Neural cell (in vitro differentiated cells): ENCODE measurements at regions not wholly inside any gene's neighbourhood (a gene's known extent, or its start where the extent isn't known, plus 50 kb on each side); places are given as distances from the start of the nearest gene placed in this dataset.

Experiments used
- EZH2 ChIP-seq: fragments of 200-600, 300-800 bp; shearing (Covaris generic), sonication (generic); IDR thresholded peaks from 2 replicates; pipeline ENCODE4 v1.6.1; 2014; ENCODE audit warnings: antibody characterized with exemption, low read length, borderline replicate concordance, mild to moderate bottlenecking; ENCODE audit not compliant: insufficient read depth, poor library complexity, severe bottlenecking
- POLR2AphosphoS5 ChIP-seq: IDR thresholded peaks from 2 replicates; pipeline ENCODE4 v1.6.1; 2012
- TF ChIP-seq, protein P1 (sequence below): fragments of 450-650 bp; IDR thresholded peaks from 2 replicates; pipeline ENCODE4 v1.5.1; 2014; ENCODE audit warnings: antibody characterized with exemption, mild to moderate bottlenecking, moderate library complexity; ENCODE audit not compliant: poor library complexity, severe bottlenecking
- TF ChIP-seq, protein P2 (sequence below): IDR thresholded peaks from 2 replicates; pipeline ENCODE4 v1.6.1; 2012; ENCODE audit warnings: borderline replicate concordance

DNA sequence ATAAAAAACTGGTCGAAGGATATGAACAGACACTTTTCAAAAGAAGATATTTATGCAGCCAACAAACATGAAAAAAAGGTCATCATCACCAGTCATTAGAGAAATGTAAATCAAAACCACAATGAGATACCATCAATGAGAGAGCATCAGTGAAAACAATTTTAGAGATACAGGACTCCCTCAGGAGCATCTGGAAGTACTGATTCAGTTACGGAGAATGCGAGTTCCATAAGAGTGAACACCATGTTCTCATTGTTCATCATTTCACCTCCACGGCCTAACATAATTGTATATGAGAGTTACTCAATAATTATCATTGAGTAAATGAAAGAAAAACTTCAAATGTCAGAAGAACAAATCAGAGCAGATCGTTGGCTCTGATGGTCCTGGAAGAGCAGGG is 140.9 kb upstream of the TANK start:
- TF ChIP-seq, protein P1, sequence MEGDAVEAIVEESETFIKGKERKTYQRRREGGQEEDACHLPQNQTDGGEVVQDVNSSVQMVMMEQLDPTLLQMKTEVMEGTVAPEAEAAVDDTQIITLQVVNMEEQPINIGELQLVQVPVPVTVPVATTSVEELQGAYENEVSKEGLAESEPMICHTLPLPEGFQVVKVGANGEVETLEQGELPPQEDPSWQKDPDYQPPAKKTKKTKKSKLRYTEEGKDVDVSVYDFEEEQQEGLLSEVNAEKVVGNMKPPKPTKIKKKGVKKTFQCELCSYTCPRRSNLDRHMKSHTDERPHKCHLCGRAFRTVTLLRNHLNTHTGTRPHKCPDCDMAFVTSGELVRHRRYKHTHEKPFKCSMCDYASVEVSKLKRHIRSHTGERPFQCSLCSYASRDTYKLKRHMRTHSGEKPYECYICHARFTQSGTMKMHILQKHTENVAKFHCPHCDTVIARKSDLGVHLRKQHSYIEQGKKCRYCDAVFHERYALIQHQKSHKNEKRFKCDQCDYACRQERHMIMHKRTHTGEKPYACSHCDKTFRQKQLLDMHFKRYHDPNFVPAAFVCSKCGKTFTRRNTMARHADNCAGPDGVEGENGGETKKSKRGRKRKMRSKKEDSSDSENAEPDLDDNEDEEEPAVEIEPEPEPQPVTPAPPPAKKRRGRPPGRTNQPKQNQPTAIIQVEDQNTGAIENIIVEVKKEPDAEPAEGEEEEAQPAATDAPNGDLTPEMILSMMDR: no peak
- no peak for TF ChIP-seq POLR2AphosphoS5
- TF ChIP-seq EZH2: no peak
- TF ChIP-seq, protein P2, sequence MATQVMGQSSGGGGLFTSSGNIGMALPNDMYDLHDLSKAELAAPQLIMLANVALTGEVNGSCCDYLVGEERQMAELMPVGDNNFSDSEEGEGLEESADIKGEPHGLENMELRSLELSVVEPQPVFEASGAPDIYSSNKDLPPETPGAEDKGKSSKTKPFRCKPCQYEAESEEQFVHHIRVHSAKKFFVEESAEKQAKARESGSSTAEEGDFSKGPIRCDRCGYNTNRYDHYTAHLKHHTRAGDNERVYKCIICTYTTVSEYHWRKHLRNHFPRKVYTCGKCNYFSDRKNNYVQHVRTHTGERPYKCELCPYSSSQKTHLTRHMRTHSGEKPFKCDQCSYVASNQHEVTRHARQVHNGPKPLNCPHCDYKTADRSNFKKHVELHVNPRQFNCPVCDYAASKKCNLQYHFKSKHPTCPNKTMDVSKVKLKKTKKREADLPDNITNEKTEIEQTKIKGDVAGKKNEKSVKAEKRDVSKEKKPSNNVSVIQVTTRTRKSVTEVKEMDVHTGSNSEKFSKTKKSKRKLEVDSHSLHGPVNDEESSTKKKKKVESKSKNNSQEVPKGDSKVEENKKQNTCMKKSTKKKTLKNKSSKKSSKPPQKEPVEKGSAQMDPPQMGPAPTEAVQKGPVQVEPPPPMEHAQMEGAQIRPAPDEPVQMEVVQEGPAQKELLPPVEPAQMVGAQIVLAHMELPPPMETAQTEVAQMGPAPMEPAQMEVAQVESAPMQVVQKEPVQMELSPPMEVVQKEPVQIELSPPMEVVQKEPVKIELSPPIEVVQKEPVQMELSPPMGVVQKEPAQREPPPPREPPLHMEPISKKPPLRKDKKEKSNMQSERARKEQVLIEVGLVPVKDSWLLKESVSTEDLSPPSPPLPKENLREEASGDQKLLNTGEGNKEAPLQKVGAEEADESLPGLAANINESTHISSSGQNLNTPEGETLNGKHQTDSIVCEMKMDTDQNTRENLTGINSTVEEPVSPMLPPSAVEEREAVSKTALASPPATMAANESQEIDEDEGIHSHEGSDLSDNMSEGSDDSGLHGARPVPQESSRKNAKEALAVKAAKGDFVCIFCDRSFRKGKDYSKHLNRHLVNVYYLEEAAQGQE: no peak
